GM20000 (cell line): ENCODE measurements at regions not wholly inside any gene's neighbourhood (a gene's known extent, or its start where the extent isn't known, plus 50 kb on each side); places are given as distances from the start of the nearest gene placed in this dataset.

Experiments
- DNase-seq: peaks from one replicate; pipeline ENCODE4 v3.0.0; 2012; ENCODE audit warnings: low spot score
- CTCF ChIP-seq: IDR thresholded peaks from 2 replicates; pipeline ENCODE4 v1.5.1; 2012; ENCODE audit warnings: mild to moderate bottlenecking, control low read depth; ENCODE audit errors: extremely low read depth, missing control alignments

- DNase-seq: no peak
- no peak for TF ChIP-seq CTCF
These were observed 73.7 kb downstream of the MINAR2 start for GRCh38 chr5:129821477-129822131.

GRCh38 chr5:129830288-129830687 is 74.0 kb upstream of the CHSY3 start:
- no peak for TF ChIP-seq CTCF
- DNase-seq: no peak

- no peak for TF ChIP-seq CTCF
- DNase-seq: no peak
These were observed 67.9 kb upstream of the CHSY3 start for GRCh38 chr5:129836321-129836720.

GRCh38 chr5:129844764-129845163 is 59.5 kb upstream of the CHSY3 start:
- no peak for TF ChIP-seq CTCF

GRCh38 chr5:129852747-129853352 is 51.4 kb upstream of the CHSY3 start:
- peak; percentile 46 for DNase-seq

More at GRCh38 chr5:129844764-129845163, 59.5 kb upstream of the CHSY3 start:
- no peak for DNase-seq

GRCh38 chr5:129853588-129853987 is 50.7 kb upstream of the CHSY3 start:
- no peak for DNase-seq
- no peak for TF ChIP-seq CTCF

More at GRCh38 chr5:129852747-129853352, 51.4 kb upstream of the CHSY3 start:
- peak; percentile 75 for TF ChIP-seq CTCF
